Fibroblast of lung (primary cell): ENCODE measurements at regions not wholly inside any gene's neighbourhood (a gene's known extent, or its start where the extent isn't known, plus 50 kb on each side); places are given as distances from the start of the nearest gene placed in this dataset.

Experiments
- DNase-seq, 2 donors: peaks; one replicate each; pipeline versions ENCODE4 v3.0.0 to v3.0.0-alpha.2; 2010; ENCODE audit warnings: low read depth in 2 of 2
- H2AFZ ChIP-seq: 2 replicates; pipeline ENCODE4 v1.5.1; 2012; ENCODE audit warnings: low read length, control low read depth, inconsistent platforms
- H3K27ac ChIP-seq: 2 replicates; pipeline ENCODE4 v1.5.1; 2011; ENCODE audit warnings: low read length, control low read depth; ENCODE audit not compliant: insufficient read depth
- H3K27me3 ChIP-seq: 2 replicates; pipeline ENCODE4 v1.5.1; 2011; ENCODE audit warnings: mild to moderate bottlenecking, low read length; ENCODE audit not compliant: control insufficient read depth, insufficient read depth
- H3K36me3 ChIP-seq: 2 replicates; pipeline ENCODE4 v1.5.1; 2011; ENCODE audit warnings: low read length; ENCODE audit not compliant: control insufficient read depth, insufficient read depth
- H3K4me1 ChIP-seq: 2 replicates; pipeline ENCODE4 v1.5.1; 2011; ENCODE audit warnings: low read length; ENCODE audit not compliant: control insufficient read depth, insufficient read depth; ENCODE audit errors: extremely low read depth
- H3K4me2 ChIP-seq: 2 replicates; pipeline ENCODE4 v1.5.1; 2011; ENCODE audit warnings: low read length, control low read depth; ENCODE audit not compliant: insufficient read depth; ENCODE audit errors: extremely low read depth
- H3K4me3 ChIP-seq, 4 experiments: fragments of 200-600 bp in 1 of 4; sonication (generic) in 1 of 4; replicated peaks in 1 of 4; 2 replicates each; pipeline ENCODE4 v1.5.1; 2011 to 2016; ENCODE audit warnings: low read length in 4 of 4, low read depth in 3 of 4, mild to moderate bottlenecking in 3 of 4, control low read depth in 2 of 4, inconsistent platforms in 1 of 4, mixed read lengths in 1 of 4; ENCODE audit not compliant: insufficient read depth in 1 of 4; ENCODE audit errors: control extremely low read depth in 1 of 4
- H3K79me2 ChIP-seq: 2 replicates; pipeline ENCODE4 v1.5.1; 2012; ENCODE audit warnings: mild to moderate bottlenecking, low read length, inconsistent platforms; ENCODE audit not compliant: control insufficient read depth, insufficient read depth
- H3K9ac ChIP-seq: 2 replicates; pipeline ENCODE4 v1.5.1; 2011; ENCODE audit warnings: mild to moderate bottlenecking, low read length, control low read depth; ENCODE audit not compliant: insufficient read depth
- H3K9me3 ChIP-seq: 2 replicates; pipeline ENCODE4 v1.5.1; 2012; ENCODE audit warnings: low read depth, low read length; ENCODE audit not compliant: control insufficient read depth, insufficient read depth
- H4K20me1 ChIP-seq: 2 replicates; pipeline ENCODE4 v1.5.1; 2011; ENCODE audit warnings: low read length; ENCODE audit not compliant: control insufficient read depth, insufficient read depth; ENCODE audit errors: extremely low read depth
- EZH2 ChIP-seq: IDR thresholded peaks from 2 replicates; pipeline ENCODE4 v1.5.1; 2012; ENCODE audit warnings: low read length, control low read depth, mild to moderate bottlenecking; ENCODE audit errors: missing control alignments
- TF ChIP-seq, protein P1 (sequence below), 2 donors: IDR thresholded peaks in 1 of 2; conservative IDR thresholded peaks in 1 of 2; 1 replicate in 1 of 2; 2 replicates in 1 of 2; pipeline ENCODE4 v1.5.1; 2011 to 2012; ENCODE audit warnings: low read length in 2 of 2, control low read depth in 1 of 2, inconsistent platforms in 1 of 2, low read depth in 1 of 2, mild to moderate bottlenecking in 1 of 2

DNA sequence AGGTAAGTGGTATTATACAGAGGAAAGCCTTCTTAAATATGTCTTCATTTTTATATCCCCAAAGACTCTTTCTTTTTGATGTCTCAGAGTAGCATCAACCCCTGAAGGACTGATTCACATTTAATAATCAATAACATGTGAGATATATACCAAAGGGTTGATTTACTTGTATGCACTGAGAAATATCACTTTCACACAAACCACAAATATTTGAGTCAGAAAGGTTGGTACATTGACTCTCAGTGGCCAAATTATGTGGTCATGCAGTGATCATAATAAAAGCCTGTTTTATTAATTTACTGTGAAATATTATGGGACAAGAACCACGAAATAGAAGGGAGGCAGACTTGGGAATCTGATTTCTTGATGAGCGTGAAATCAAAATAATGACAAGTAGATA lies 329.0 kb downstream of the GBE1 start:
- TF ChIP-seq, protein P1, sequence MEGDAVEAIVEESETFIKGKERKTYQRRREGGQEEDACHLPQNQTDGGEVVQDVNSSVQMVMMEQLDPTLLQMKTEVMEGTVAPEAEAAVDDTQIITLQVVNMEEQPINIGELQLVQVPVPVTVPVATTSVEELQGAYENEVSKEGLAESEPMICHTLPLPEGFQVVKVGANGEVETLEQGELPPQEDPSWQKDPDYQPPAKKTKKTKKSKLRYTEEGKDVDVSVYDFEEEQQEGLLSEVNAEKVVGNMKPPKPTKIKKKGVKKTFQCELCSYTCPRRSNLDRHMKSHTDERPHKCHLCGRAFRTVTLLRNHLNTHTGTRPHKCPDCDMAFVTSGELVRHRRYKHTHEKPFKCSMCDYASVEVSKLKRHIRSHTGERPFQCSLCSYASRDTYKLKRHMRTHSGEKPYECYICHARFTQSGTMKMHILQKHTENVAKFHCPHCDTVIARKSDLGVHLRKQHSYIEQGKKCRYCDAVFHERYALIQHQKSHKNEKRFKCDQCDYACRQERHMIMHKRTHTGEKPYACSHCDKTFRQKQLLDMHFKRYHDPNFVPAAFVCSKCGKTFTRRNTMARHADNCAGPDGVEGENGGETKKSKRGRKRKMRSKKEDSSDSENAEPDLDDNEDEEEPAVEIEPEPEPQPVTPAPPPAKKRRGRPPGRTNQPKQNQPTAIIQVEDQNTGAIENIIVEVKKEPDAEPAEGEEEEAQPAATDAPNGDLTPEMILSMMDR (conservative IDR thresholded peaks at IDR 0.05 in 1 of 2, IDR thresholded peaks at IDR 0.05 in 1 of 2; ENCODE audit: low read depth in 1 of 2, low read length in 2 of 2) = no peak
- no peak for TF ChIP-seq EZH2
- Histone ChIP-seq H3K9me3 (no peaks in the 10 kb centered on the region), H3K4me2 (no peak overlapping the region), H3K4me3 (no peak overlapping the region), H4K20me1 (no peaks in the 10 kb centered on the region), H3K79me2 (no peaks in the 10 kb centered on the region), H3K27ac (no peak overlapping the region), H2AFZ (no peak overlapping the region), H3K27me3 (peaks cover 2% of the 10 kb centered on the region), H3K36me3 (no peaks in the 10 kb centered on the region), H3K9ac (no peak overlapping the region), H3K4me1 (no peaks in the 10 kb centered on the region)
- DNase-seq = no peak

- no peak for TF ChIP-seq EZH2
- TF ChIP-seq, protein P1 (conservative IDR thresholded peaks at IDR 0.05 in 1 of 2, IDR thresholded peaks at IDR 0.05 in 1 of 2; ENCODE audit: low read depth in 1 of 2, low read length in 2 of 2) = no peak
- Histone ChIP-seq H2AFZ (no peak overlapping the region), H3K4me3 (no peak overlapping the region), H3K36me3 (no peaks in the 10 kb centered on the region), H3K9me3 (no peaks in the 10 kb centered on the region), H4K20me1 (no peaks in the 10 kb centered on the region), H3K27ac (no peak overlapping the region), H3K27me3 (peaks cover 2% of the 10 kb centered on the region), H3K4me1 (no peaks in the 10 kb centered on the region), H3K9ac (no peak overlapping the region), H3K79me2 (no peaks in the 10 kb centered on the region), H3K4me2 (no peak overlapping the region)
- no peak for DNase-seq
Measured at GRCh38 chr3:81426826-81427577, 334.4 kb downstream of the GBE1 start.

- Histone ChIP-seq H3K4me2 (no peak overlapping the region), H3K4me3 (no peak overlapping the region), H3K27ac (no peak overlapping the region), H2AFZ (no peak overlapping the region), H3K4me1 (no peaks in the 10 kb centered on the region), H3K27me3 (peaks cover 2% of the 10 kb centered on the region), H4K20me1 (peaks cover 1% of the 10 kb centered on the region), H3K9ac (no peak overlapping the region), H3K79me2 (no peaks in the 10 kb centered on the region), H3K36me3 (no peaks in the 10 kb centered on the region), H3K9me3 (no peaks in the 10 kb centered on the region)
- TF ChIP-seq, protein P1 (conservative IDR thresholded peaks at IDR 0.05 in 1 of 2, IDR thresholded peaks at IDR 0.05 in 1 of 2; ENCODE audit: low read depth in 1 of 2, low read length in 2 of 2) = no peak
- DNase-seq = peak in 1 of 2 donors; percentile 80
Measured at GRCh38 chr3:81425198-81425868, 336.1 kb downstream of the GBE1 start.
